HCT116 (cell line): ENCODE measurements at regions not wholly inside any gene's neighbourhood (a gene's known extent, or its start where the extent isn't known, plus 50 kb on each side); places are given as distances from the start of the nearest gene placed in this dataset.

Source experiments
- ATAC-seq: fragments of 200-7000 bp; cut with Tn5 transposase; 2 replicates; pipeline ENCODE4 v1.9.1; 2020; ENCODE audit warnings: mild to moderate bottlenecking, moderate library complexity
- BruUV-seq: library from RNA; stranded (reverse); fragments of 400-500 nt; replicated peaks from 2 replicates; lab custom pipeline; 2021; lab: Mats Ljungman, UMichigan
- CTCF ChIA-PET: fragments of 300-600 bp; sonication (Branson Sonifier 250); formaldehyde crosslinking; loops from one replicate; lab custom pipeline; 2021; ENCODE audit warnings: antibody characterized with exemption; lab: Charles Lee
- POLR2A ChIA-PET: fragments of 300-600, 350-600 bp; sonication (Branson Sonifier 250); formaldehyde crosslinking; loops from one replicate; lab custom pipeline; 2021; ENCODE audit warnings: antibody characterized with exemption; lab: Charles Lee
- RAD21 ChIA-PET, 2 experiments: fragments of 300-600 bp; sonication (Branson Sonifier 250); formaldehyde crosslinking; loops; one replicate each; lab custom pipeline; 2023; ENCODE audit warnings: low total read pairs in 2 of 2; ENCODE audit not compliant: uncharacterized antibody in 2 of 2, unreplicated experiment in 2 of 2, low non-redundant PET in 1 of 2; lab: Charles Lee
- DNase-seq: peaks from one replicate; pipeline ENCODE4 v3.0.0-alpha.2; 2010; ENCODE audit warnings: low read depth, low spot score
- H2AFZ ChIP-seq: fragments of 200-600 bp; shearing (Covaris generic), sonication (generic); 2 replicates; pipeline ENCODE4 v1.6.1; 2017; ENCODE audit warnings: low read depth, mixed run types, mixed read lengths, antibody characterized with exemption, low read length; ENCODE audit not compliant: poor library complexity, severe bottlenecking
- H3K27ac ChIP-seq: 2 replicates; pipeline ENCODE4 v1.5.1; 2012; ENCODE audit warnings: low read depth, low read length
- H3K27me3 ChIP-seq: fragments of 200-600 bp; sonication (generic); 2 replicates; pipeline ENCODE4 v1.6.1; 2016; ENCODE audit warnings: mixed run types, low read length, mixed read lengths; ENCODE audit not compliant: insufficient read depth
- H3K36me3 ChIP-seq, 2 experiments: fragments of 200-500 bp in 1 of 2; fragments of 200-600 bp in 1 of 2; sonication (Bioruptor generic) in 1 of 2; sonication (generic) in 1 of 2; 2 replicates each; pipeline versions ENCODE4 v1.5.1 to v1.6.1; 2014 to 2016; ENCODE audit warnings: low read length in 2 of 2, inconsistent platforms in 1 of 2, mixed read lengths in 1 of 2, mixed run types in 1 of 2; ENCODE audit not compliant: insufficient read depth in 2 of 2, control insufficient read depth in 1 of 2
- H3K4me1 ChIP-seq, 2 experiments: fragments of 200-600 bp in 1 of 2; sonication (generic) in 1 of 2; 2 replicates each; pipeline versions ENCODE4 v1.5.1 to v1.6.1; 2012 to 2017; ENCODE audit warnings: low read length in 2 of 2, inconsistent platforms in 1 of 2, mild to moderate bottlenecking in 1 of 2, mixed read lengths in 1 of 2, mixed run types in 1 of 2, moderate library complexity in 1 of 2; ENCODE audit not compliant: insufficient read depth in 2 of 2, control insufficient read depth in 1 of 2
- H3K4me2 ChIP-seq: fragments of 200-600 bp; sonication (generic); 2 replicates; pipeline ENCODE4 v1.6.1; 2017; ENCODE audit warnings: mixed run types, low read length, mixed read lengths
- H3K4me3 ChIP-seq, 2 experiments: fragments of 200-600 bp in 1 of 2; sonication (generic) in 1 of 2; replicated peaks in 1 of 2; 2 replicates each; pipeline ENCODE4 v1.5.1; 2011 to 2016; ENCODE audit warnings: low read length in 2 of 2, control low read depth in 1 of 2, low read depth in 1 of 2, mild to moderate bottlenecking in 1 of 2, mixed read lengths in 1 of 2, mixed run types in 1 of 2
- H3K79me2 ChIP-seq: fragments of 200-600 bp; sonication (generic); 2 replicates; pipeline ENCODE4 v1.6.1; 2017; ENCODE audit warnings: mild to moderate bottlenecking, mixed run types, low read length, moderate library complexity, mixed read lengths; ENCODE audit not compliant: insufficient read depth
- H3K9ac ChIP-seq: fragments of 200-600 bp; sonication (generic); 2 replicates; pipeline ENCODE4 v1.6.1; 2016; ENCODE audit warnings: low read length, mixed read lengths
- H3K9me2 ChIP-seq: fragments of 200-600 bp; sonication (generic), shearing (Covaris generic); 2 replicates; pipeline ENCODE4 v1.6.1; 2017; ENCODE audit warnings: mixed run types, mild to moderate bottlenecking, moderate library complexity; ENCODE audit not compliant: insufficient read depth
- H3K9me3 ChIP-seq, 2 experiments: fragments of 200-500 bp in 1 of 2; fragments of 200-600 bp in 1 of 2; sonication (Bioruptor generic) in 1 of 2; sonication (generic) in 1 of 2; 2 replicates each; pipeline ENCODE4 v1.6.1; 2014 to 2017; ENCODE audit warnings: low read length in 2 of 2, mixed read lengths in 2 of 2, inconsistent platforms in 1 of 2, low read depth in 1 of 2, mild to moderate bottlenecking in 1 of 2, mixed run types in 1 of 2, moderate library complexity in 1 of 2; ENCODE audit not compliant: control insufficient read depth in 1 of 2, insufficient read depth in 1 of 2
- H4K20me1 ChIP-seq: fragments of 200-600 bp; sonication (generic), shearing (Covaris generic); 2 replicates; pipeline ENCODE4 v1.6.1; 2017; ENCODE audit warnings: mixed run types, mild to moderate bottlenecking, moderate library complexity; ENCODE audit not compliant: insufficient read depth
- CBX3 ChIP-seq: IDR thresholded peaks from 2 replicates; pipeline ENCODE4 v1.6.1; 2012; ENCODE audit warnings: low read depth
- EZH2 ChIP-seq: fragments of 200-600 bp; sonication (generic); IDR thresholded peaks from 2 replicates; pipeline ENCODE4 v1.6.1; 2017; ENCODE audit warnings: antibody characterized with exemption, mixed run types
- EZH2phosphoT487 ChIP-seq: fragments of 200-600 bp; IDR thresholded peaks from 2 replicates; pipeline ENCODE4 v1.6.1; 2018; ENCODE audit warnings: antibody characterized with exemption, borderline replicate concordance
- FOSL1 ChIP-seq: IDR thresholded peaks from 2 replicates; pipeline ENCODE4 v1.6.1; 2012; ENCODE audit warnings: low read depth
- MAX ChIP-seq: IDR thresholded peaks from 2 replicates; pipeline ENCODE4 v1.6.1; 2012
- POLR2AphosphoS5 ChIP-seq: IDR thresholded peaks from 2 replicates; pipeline ENCODE4 v1.6.1; 2011; ENCODE audit warnings: mild to moderate bottlenecking, low read depth, low read length, moderate library complexity
- SIN3A ChIP-seq: IDR thresholded peaks from 2 replicates; pipeline ENCODE4 v1.6.1; 2012; ENCODE audit warnings: low read depth
- ZFX ChIP-seq: fragments of 450-650 bp; IDR thresholded peaks from 2 replicates; pipeline ENCODE4 v1.6.1; 2017
- ZNF274 ChIP-seq: fragments of 200-500 bp; sonication (Bioruptor generic); IDR thresholded peaks from 2 replicates; pipeline ENCODE4 v1.6.1; 2014; ENCODE audit warnings: mild to moderate bottlenecking, low read depth, low read length, inconsistent platforms
- intact Hi-C: fragments of 100-400 bp; cut with micrococcal nuclease; formaldehyde crosslinking; loops from 2 replicates; pipeline ENCODE4 v1.10.0; 2022
- TF ChIP-seq, protein P1 (sequence below), 3 experiments: fragments of 200-600 bp in 1 of 3; sonication (generic) in 1 of 3; IDR thresholded peaks in 2 of 3; conservative IDR thresholded peaks in 1 of 3; 2 replicates each; pipeline ENCODE4 v1.5.1; 2012 to 2017; ENCODE audit warnings: low read depth in 2 of 3, low read length in 2 of 3, antibody characterized with exemption in 1 of 3, borderline replicate concordance in 1 of 3, control low read depth in 1 of 3, mild to moderate bottlenecking in 1 of 3, mixed read lengths in 1 of 3, mixed run types in 1 of 3, moderate library complexity in 1 of 3; ENCODE audit not compliant: insufficient read depth in 1 of 3

DNA sequence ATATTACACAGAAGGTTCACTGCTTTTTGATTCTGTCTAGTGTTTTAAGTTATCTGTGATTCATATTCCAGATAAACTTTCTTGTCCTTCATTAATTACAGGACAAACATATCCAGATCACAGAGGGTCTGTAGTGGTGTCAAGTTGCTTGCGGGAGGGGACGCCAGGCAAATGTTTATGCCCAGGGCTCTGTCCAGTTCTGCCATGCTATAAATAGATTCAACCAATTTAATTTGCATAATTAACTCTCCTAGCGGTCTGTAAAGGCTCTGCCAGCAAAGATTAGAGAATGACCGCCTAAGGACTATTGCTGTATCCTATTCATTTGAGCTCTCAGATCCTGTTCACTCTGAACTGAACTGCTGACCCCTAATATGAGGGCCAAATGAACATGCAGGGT is 59.7 kb upstream of the TRPC4 start:
- no peak overlapping the region for H2AFZ ChIP-seq
- no peaks in the 10 kb centered on the region for H3K4me1 ChIP-seq
- RAD21 ChIA-PET: no interaction called here
- no peaks in the 10 kb centered on the region for H3K36me3 ChIP-seq
- no peak overlapping the region for H3K4me2 ChIP-seq
- DNase-seq (no peak), ATAC-seq (no peak)
- H3K27me3 ChIP-seq: no peaks in the 10 kb centered on the region
- no TSS peak for BruUV-seq
- no peak overlapping the region for H3K4me3 ChIP-seq
- H3K79me2 ChIP-seq: no peaks in the 10 kb centered on the region
- POLR2A ChIA-PET: no interaction called here
- H3K27ac ChIP-seq: no peak overlapping the region
- no peak overlapping the region for H3K9ac ChIP-seq
- peaks cover 8 to 47% of the 10 kb centered on the region in 2 experiments; a peak in 2 of 4 replicates for H3K9me3 ChIP-seq
- TF ChIP-seq ZFX (no peak), SIN3A (no peak), EZH2 (no peak), MAX (no peak), ZNF274 (no peak)
- TF ChIP-seq, protein P1, sequence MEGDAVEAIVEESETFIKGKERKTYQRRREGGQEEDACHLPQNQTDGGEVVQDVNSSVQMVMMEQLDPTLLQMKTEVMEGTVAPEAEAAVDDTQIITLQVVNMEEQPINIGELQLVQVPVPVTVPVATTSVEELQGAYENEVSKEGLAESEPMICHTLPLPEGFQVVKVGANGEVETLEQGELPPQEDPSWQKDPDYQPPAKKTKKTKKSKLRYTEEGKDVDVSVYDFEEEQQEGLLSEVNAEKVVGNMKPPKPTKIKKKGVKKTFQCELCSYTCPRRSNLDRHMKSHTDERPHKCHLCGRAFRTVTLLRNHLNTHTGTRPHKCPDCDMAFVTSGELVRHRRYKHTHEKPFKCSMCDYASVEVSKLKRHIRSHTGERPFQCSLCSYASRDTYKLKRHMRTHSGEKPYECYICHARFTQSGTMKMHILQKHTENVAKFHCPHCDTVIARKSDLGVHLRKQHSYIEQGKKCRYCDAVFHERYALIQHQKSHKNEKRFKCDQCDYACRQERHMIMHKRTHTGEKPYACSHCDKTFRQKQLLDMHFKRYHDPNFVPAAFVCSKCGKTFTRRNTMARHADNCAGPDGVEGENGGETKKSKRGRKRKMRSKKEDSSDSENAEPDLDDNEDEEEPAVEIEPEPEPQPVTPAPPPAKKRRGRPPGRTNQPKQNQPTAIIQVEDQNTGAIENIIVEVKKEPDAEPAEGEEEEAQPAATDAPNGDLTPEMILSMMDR (IDR thresholded peaks at IDR 0.05 in 2 of 3, conservative IDR thresholded peaks at IDR 0.05 in 1 of 3; ENCODE audit: borderline replicate concordance in 1 of 3, insufficient read depth in 1 of 3, low read depth in 2 of 3, low read length in 2 of 3): no peak
- TF ChIP-seq, all 23 proteins: peak for 0
- no peaks in the 10 kb centered on the region for H3K9me2 ChIP-seq
- H4K20me1 ChIP-seq: no peaks in the 10 kb centered on the region
- CTCF ChIA-PET: no interaction called here
- intact Hi-C loops: no loop called here

DNA sequence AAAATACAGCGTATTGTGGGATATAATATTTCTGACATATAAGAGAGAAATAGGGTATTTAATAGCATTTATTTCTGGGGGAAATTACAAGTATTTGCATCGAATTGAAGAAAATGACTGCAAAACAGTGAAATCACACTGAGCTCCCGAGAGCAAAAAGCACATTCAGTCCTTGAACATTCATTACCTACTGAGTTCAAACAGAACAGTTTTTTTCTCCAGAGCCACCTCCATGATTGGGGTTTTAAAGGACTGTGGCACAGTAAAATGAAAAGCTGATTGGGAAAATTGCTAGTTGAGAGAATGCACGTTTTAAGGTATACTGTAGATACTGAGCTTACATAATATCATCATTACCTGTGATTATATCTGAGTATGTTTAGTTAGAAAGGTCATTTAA is 58.0 kb upstream of the TRPC4 start:
- CTCF ChIA-PET: no interaction called here
- no TSS peak for BruUV-seq
- no peak overlapping the region for H3K4me2 ChIP-seq
- POLR2A ChIA-PET: no interaction called here
- no peak overlapping the region for H3K27ac ChIP-seq
- H3K9ac ChIP-seq: no peak overlapping the region
- ATAC-seq (no peak), DNase-seq (no peak)
- peaks cover 14 to 50% of the 10 kb centered on the region in 2 experiments; a peak in 2 of 4 replicates for H3K9me3 ChIP-seq
- H3K27me3 ChIP-seq: no peaks in the 10 kb centered on the region
- intact Hi-C loops: no loop called here
- H3K79me2 ChIP-seq: no peaks in the 10 kb centered on the region
- no peaks in the 10 kb centered on the region for H3K9me2 ChIP-seq
- H3K4me3 ChIP-seq: no peak overlapping the region
- no peak overlapping the region for H2AFZ ChIP-seq
- RAD21 ChIA-PET: no interaction called here
- no peaks in the 10 kb centered on the region for H3K36me3 ChIP-seq
- H3K4me1 ChIP-seq: no peaks in the 10 kb centered on the region
- TF ChIP-seq FOSL1 (no peak), CBX3 (no peak), EZH2phosphoT487 (no peak), POLR2AphosphoS5 (no peak)
- H4K20me1 ChIP-seq: no peaks in the 10 kb centered on the region
